MM.1S (cell line): ENCODE measurements at regions not wholly inside any gene's neighbourhood (a gene's known extent, or its start where the extent isn't known, plus 50 kb on each side); places are given as distances from the start of the nearest gene placed in this dataset.

Experiments
- EZH2 ChIP-seq: fragments of 300-600 bp; sonication (generic); optimal IDR thresholded peaks from 2 replicates; pipeline ENCODE3; 2017; ENCODE audit warnings: low read depth, mild to moderate bottlenecking, antibody characterized with exemption, low read length, mixed read lengths
- TF ChIP-seq, protein P1 (sequence below): fragments of 300-600 bp; sonication (generic); IDR thresholded peaks from 2 replicates; pipeline ENCODE4 v1.5.1; 2016; ENCODE audit warnings: antibody characterized with exemption, low read length, mixed read lengths

DNA sequence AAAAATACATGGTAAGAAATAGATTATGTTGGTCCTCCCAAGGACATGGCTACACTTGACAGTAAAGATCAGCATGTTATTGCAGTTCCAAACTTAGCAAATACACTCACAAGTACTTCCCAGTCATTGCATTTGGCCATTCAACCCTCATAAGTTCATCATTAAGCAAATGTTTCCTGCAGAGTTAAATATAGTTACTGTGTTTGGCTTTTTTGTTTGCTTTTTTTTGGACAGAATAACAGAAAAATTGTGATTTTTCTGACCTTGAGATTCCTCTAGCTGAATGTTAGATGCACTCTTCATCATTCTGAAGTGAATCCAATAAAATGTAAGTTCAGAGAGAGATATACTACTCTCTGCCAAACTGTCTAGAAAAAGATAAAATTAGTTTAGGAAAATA is 295.3 kb downstream of the GPD2 start:
- TF ChIP-seq, protein P1, sequence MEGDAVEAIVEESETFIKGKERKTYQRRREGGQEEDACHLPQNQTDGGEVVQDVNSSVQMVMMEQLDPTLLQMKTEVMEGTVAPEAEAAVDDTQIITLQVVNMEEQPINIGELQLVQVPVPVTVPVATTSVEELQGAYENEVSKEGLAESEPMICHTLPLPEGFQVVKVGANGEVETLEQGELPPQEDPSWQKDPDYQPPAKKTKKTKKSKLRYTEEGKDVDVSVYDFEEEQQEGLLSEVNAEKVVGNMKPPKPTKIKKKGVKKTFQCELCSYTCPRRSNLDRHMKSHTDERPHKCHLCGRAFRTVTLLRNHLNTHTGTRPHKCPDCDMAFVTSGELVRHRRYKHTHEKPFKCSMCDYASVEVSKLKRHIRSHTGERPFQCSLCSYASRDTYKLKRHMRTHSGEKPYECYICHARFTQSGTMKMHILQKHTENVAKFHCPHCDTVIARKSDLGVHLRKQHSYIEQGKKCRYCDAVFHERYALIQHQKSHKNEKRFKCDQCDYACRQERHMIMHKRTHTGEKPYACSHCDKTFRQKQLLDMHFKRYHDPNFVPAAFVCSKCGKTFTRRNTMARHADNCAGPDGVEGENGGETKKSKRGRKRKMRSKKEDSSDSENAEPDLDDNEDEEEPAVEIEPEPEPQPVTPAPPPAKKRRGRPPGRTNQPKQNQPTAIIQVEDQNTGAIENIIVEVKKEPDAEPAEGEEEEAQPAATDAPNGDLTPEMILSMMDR: no peak
- TF ChIP-seq EZH2: no peak
